Cerebellar nuclear complex (tissue), 1 donor: ENCODE measurements at regions not wholly inside any gene's neighbourhood (a gene's known extent, or its start where the extent isn't known, plus 50 kb on each side); places are given as distances from the start of the nearest gene placed in this dataset.
"Not testable (repeated sequence)": the region's sequence is repeated elsewhere in the genome, so short reads cannot be mapped to it uniquely, and the experiment has no call there.

ENCODE experiments used
- DNase-seq, 2 experiments: peaks; one replicate each; lab custom pipeline; 2025; lab: John Stamatoyannopoulos, UW

DNA sequence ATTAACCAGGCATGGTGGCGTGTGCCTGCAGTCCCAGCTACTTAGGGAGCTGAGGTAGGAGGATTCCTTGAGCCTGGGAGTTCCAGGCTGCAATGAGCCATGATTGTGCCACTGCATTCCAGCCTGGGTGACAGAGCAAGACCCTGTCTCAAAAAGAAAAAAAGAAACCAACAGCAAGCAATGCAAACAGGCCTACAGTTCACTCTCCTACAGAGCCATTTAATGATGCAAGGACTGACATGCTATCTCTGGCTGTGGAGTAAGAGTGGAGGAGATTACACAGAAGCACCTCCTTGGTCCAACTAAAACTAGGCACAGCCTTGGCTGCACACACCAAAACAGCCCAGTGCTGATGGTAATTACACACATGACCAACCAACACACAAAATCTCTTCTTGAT is 127.5 kb upstream of the SOD1 start:
- no peak for DNase-seq

DNA sequence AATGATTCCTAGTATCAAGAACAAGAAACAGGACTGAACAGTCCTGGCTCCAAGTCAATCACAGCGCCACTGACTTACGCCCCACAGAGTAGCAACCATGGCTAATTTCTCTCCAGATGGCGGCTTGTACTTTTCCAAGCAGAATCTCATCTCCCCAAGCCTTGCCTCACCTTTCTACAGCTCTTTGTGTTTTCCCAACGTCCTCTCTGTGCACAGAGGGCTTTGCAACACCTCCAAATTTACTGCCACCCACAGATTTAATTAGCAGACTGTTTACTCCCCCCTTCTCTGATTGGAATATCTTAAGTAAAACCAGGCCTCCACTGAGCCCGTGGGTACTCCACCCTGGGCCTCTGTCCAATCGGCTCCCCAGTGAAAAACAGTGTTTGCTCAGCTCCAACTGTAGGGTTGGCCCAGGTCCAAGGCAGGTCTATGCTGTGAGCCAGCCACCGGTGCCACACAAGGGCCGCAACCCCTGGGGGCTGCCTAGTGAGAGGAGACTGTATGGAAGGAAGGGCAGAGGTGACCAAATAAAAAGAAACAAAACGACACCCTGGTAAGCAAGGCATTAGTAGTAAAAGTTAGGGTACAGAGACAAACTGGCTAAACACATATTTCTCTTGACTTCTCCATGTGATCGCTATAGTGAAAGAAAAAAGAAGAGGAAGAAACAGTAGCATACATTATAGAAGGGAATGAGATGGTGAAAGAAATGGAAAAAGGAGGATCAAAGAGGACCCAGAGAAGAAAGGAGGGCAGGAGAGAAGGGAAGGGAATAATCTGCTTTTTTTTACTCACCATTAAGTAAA is 128.4 kb upstream of the SOD1 start:
- DNase-seq = peak; percentile 87 to 99

DNA sequence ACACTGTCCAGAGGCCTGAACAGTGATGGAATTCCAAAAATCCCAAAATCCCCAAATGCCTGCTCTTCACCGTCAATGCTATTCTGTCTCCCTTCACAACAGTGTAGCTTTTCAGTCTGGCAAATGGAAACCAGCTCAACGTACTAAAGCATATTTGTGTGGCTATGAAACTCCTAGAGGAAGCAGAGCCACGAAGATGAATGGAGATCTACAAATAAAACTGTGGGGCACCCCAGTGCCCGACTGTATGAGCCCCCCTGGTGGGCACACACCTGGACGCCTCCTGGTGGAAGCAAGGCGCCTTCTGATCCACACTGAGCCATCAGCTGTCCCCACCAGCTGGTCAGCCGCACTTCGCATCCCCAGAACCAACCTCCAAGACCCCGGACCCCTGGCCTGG is 129.1 kb upstream of the SOD1 start:
- DNase-seq = no peak

DNA sequence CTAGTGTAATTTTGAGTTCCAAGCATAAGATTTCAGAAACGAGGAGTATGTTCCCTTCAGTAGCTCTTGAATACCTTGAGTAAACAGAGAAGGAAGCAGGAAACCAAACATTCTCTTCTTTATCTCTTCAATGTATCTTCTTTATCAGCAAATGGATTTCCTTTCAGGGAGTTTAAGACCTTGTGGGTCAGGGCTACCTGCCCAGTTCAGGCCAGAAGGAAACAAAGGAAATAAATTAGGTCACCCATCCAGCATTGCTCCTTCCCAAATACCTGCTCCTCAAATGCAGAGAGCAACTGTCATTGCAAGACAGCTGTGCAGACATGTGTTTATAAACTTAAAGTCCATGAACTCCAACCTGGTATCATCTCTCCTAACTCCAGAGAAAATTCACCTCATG is 130.1 kb upstream of the SOD1 start:
- DNase-seq = no peak

DNA sequence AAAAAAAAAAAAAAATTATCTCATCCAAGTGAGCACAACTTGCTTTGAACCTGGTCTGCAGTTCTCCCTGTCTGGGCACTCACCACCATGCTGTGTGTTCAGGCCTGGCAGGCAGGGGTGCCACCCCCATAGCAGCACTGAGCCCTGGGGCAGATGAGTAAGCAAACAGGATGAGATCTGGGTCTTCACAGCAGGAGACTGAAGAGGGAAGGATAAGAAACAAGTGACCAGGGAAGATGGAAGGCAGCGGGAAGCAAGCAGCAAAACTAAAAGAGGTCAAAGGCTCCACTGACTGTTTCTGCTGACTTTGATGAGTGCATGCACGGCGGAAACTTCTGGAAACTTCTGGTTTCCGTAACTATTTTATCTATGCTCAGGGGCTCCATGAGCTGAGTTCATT is 133.5 kb upstream of the SOD1 start:
- DNase-seq = no peak

GRCh38 chr21:31524140-31524539 is 135.4 kb upstream of the SOD1 start:
- no peak for DNase-seq

- no peak for DNase-seq
Observed at GRCh38 chr21:31521515-31521914, 138.0 kb upstream of the SOD1 start.

GRCh38 chr21:31520561-31521098 is 138.9 kb upstream of the SOD1 start:
- DNase-seq = peak in 1 of 2 experiments; percentile 50

DNA sequence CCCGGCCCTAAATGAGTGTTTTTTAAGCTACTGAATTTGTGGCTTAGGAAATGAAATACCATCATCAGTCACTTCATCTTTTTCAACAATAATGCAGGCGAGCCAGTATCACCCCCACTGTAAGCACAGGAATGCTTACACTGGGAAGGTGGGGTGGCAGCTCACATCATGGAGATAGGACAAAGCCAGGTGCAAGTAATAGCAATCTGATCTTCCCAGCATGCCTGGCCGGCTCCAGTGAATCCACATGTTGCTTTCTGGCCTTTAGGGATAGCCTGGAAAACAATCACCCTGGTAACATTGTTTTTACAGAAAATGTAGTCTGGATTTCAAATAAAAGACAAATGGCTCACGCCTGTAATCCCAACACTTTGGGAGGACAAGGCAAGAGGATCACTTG is 140.9 kb upstream of the SOD1 start:
- DNase-seq = no peak

DNA sequence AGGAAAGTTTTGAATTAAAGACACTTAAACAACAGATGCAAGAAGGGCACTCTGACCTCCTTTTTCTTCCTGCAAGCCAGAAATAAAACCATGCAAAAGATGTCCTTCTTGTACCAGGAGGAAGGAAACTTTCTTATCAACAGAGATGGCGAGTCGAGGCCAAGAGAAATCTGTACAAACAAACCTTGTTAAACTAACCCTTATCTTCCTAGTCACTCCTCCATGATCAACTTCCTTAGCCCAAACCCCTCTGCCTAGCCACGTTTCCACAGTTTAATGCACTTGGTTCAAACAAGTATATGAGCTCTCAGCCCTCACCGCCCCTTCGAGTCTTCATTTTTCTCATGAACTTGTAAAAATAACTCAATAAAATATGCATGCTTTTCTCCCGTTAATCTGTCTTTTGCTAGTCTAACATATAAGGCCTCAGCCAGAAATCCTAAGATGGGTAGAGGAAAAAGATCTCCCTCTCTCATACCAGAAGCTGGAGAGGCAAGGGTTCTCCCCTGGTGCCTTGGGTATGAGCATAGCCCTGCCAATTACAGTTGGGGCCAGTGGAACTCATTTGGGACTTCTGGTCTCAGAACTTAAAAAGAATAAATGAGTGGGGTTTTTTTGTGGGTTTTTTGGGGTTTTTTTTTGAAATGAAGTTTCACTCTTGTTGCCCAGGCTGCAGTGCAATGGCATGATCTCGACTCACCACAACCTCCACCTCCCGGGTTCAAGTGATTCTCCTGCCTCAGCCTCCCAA is 141.7 kb upstream of the SOD1 start:
- no peak for DNase-seq

DNA sequence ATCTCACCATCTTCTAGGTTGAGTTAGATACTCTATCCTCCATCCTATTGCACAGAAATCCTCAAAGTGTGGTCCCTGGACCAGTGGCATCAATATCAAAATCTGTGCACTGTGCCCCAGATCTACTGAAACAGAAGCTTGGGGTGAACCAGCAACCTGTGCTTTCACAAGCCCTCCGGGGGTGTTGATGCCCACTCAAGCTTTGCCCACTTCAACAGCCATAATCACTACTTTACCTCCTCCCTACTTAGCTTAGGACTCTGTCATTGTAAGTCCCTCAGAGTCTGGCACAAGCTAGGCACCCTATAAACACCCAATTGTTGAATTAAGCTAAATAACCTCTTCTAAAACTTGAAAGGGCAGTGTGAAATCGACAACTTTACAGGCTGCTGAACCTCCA is 144.2 kb upstream of the SOD1 start:
- no peak for DNase-seq

GRCh38 chr21:31514598-31514997 is 144.9 kb upstream of the SOD1 start:
- DNase-seq = no peak

GRCh38 chr21:31513541-31513940 is 146.0 kb upstream of the SOD1 start:
- DNase-seq = not testable (repeated sequence)

DNA sequence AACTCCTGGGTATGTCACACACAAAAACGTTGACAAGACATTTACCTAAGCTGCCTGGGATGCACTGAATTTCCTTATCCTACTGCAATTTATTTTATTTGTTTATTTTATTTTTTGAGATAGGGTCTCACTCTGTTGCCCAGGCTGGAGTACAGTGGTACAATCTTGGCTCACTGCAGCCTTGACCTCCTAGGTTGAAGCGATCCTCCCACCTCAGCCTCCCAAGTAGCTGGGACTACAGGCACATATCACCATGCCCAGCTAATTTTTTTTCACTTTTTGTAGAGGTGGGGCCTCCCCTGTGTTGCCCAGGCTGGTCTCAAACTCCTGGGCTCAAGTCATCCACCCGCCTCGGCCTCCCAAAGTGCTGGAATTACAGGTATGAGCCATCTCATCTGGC is 147.5 kb upstream of the SOD1 start:
- not testable (repeated sequence) for DNase-seq

- no peak for DNase-seq
Observed at GRCh38 chr21:31511258-31511657, 148.2 kb upstream of the SOD1 start.

DNA sequence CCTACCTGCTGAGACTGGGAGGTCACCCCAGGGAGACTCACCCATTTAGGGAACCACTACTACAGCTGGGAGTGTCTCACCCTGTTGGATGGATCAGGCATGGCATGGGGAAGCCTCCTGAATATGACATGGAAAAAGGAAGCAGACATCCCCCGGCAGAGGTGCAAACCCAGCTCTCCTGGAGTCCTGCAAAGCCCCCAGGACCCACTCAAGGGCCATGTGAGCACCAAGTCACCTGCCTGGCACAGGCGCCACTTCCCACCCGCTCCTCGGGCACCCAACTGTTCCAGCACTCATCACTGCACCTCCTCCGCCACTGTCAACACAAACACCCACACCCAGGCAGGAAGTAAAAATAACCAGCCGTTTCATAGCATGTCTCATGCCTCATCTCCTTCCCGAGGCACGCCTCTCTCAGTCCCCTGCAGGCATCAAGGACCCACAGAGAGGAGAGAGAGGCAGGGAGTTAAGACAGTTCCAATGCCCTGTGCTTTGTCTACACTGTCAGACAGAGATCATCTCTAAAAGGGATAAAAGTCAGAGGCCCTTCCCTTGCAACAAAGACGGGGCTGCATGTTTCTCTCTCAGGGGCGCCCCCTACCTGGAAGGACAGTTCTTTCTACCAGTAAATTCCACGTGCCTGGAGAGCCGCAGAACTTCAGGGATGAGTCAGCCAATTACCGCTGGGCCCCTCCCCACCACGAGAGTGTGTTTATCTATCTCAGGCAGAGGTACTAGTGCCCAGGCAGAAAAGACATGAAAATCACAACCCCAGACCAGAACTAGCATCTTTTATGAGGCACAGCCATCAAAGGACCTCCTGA is 150.1 kb upstream of the SOD1 start:
- no peak for DNase-seq

GRCh38 chr21:31505975-31506374 is 153.5 kb upstream of the SOD1 start:
- DNase-seq = no peak

DNA sequence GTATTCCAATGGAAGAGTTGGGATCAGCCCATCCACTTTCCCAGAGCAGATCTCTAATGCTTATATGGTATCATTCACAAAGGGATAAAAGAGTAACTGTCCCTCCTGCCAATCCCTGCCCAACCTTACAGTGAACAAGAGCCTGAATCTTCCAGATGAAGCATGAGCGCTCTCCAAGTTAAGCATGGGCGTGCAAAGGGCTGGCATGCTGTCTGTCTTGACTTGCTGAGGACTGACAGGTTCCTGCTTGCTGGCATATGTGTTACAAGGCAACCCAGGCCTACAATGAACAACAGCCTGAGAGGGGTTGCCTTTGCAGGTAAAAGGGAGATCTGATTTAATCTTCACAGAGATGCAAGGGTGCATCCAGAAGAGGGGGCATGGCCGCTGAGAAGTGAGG is 155.6 kb upstream of the SOD1 start:
- no peak for DNase-seq

DNA sequence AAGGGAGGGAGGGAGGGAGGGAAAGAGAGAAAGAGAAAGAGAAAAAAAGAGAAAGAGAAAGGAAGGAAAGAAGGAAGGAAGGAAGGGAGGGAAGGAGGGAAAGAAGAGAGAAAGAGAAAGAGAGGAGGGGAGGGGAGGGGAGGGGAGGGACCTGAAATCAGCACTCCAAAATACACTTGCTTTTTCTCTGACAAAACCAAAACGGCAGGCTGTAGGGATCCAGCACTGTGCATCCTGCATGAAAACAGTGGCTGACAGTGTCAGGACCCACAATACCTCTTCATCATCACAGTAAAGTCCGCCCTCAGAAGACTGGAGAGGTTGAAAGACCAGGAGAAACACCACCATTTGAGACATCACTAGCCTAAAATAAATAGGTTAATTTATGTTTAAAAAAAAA is 156.0 kb upstream of the SOD1 start:
- no peak for DNase-seq

- no peak for DNase-seq
Observed at GRCh38 chr21:31502537-31503143, 156.9 kb upstream of the SOD1 start.

GRCh38 chr21:31501926-31502325 is 157.6 kb upstream of the SOD1 start:
- no peak for DNase-seq

DNA sequence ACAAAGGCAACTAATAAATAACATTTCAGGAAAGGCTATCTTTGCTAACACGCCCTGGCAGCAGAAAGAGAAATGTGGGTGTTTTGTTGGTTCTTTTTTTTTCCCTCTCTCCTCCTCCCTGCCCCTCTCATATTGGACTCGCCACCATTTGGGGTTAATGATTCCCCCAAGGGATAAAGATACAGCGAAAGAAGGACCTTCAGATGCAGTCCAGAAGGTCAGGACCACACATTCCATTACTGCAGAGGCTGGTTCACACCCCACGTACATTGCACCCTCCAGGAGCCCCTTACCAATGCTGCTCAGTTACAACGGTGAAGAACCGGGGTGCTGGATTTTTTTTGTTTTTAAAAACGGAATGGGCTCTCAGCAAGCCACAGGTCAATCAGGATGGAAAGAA is 156.9 kb upstream of the TIAM1 start:
- DNase-seq = no peak
